SK-N-SH (cell line): ENCODE measurements at regions not wholly inside any gene's neighbourhood (a gene's known extent, or its start where the extent isn't known, plus 50 kb on each side); places are given as distances from the start of the nearest gene placed in this dataset.

Source experiments
- CTCF ChIA-PET: fragments of 300-600, 350-600 bp; formaldehyde crosslinking; extraction: SDS; loops from one replicate; lab custom pipeline; 2021; lab: Yijun Ruan, JAX
- POLR2A ChIA-PET: fragments of 350-600 bp; sonication (Branson Sonifier 250); formaldehyde crosslinking; extraction: SDS; loops from one replicate; lab custom pipeline; 2020; ENCODE audit warnings: antibody characterized with exemption, inconsistent platforms; lab: Yijun Ruan, JAX
- DNase-seq: peaks from one replicate; pipeline ENCODE4 v3.0.0; 2012
- H2AFZ ChIP-seq: fragments of 200-600 bp; sonication (generic); 2 replicates; pipeline ENCODE4 v1.8.1; 2016; ENCODE audit warnings: antibody characterized with exemption, mild to moderate bottlenecking, low read depth
- H3F3A ChIP-seq: fragments of 200-600 bp; sonication (generic); replicated peaks from 2 replicates; pipeline ENCODE3; 2016; ENCODE audit warnings: antibody characterized with exemption, mild to moderate bottlenecking; ENCODE audit not compliant: insufficient read depth
- H3K27ac ChIP-seq, 2 experiments: fragments of 200-500 bp in 1 of 2; fragments of 200-600 bp in 1 of 2; sonication (Bioruptor generic) in 1 of 2; sonication (generic), shearing (Covaris generic) in 1 of 2; 2 replicates each; pipeline versions ENCODE4 v1.5.1 to v1.6.1; 2014 to 2016; ENCODE audit warnings: low read depth in 2 of 2, inconsistent platforms in 1 of 2, low read length in 1 of 2, mild to moderate bottlenecking in 1 of 2, mixed read lengths in 1 of 2
- H3K27me3 ChIP-seq: fragments of 200-600 bp; sonication (generic), shearing (Covaris generic); 2 replicates; pipeline ENCODE4 v1.6.1; 2016; ENCODE audit warnings: mixed run types; ENCODE audit not compliant: insufficient read depth
- H3K36me3 ChIP-seq, 2 experiments: fragments of 200-500 bp in 1 of 2; fragments of 200-600 bp in 1 of 2; sonication (Bioruptor generic) in 1 of 2; sonication (generic) in 1 of 2; replicated peaks in 1 of 2; 2 replicates each; pipeline versions ENCODE3 to v1.5.1; 2014 to 2016; ENCODE audit warnings: low read length in 1 of 2, mild to moderate bottlenecking in 1 of 2; ENCODE audit not compliant: insufficient read depth in 2 of 2, control insufficient read depth in 1 of 2
- H3K4me1 ChIP-seq, 2 experiments: fragments of 200-500 bp in 1 of 2; fragments of 200-600 bp in 1 of 2; sonication (Bioruptor generic) in 1 of 2; sonication (generic), shearing (Covaris generic) in 1 of 2; 2 replicates each; pipeline versions ENCODE4 v1.5.1 to v1.6.1; 2014 to 2016; ENCODE audit warnings: low read depth in 1 of 2, low read length in 1 of 2, mixed run types in 1 of 2; ENCODE audit not compliant: insufficient read depth in 2 of 2, control insufficient read depth in 1 of 2
- H3K4me2 ChIP-seq: fragments of 200-600 bp; sonication (generic), shearing (Covaris generic); 2 replicates; pipeline ENCODE4 v1.6.1; 2017; ENCODE audit warnings: mixed run types
- H3K4me3 ChIP-seq, 2 experiments: fragments of 200-500 bp in 1 of 2; fragments of 200-600 bp in 1 of 2; sonication (Bioruptor generic) in 1 of 2; sonication (generic), shearing (Covaris generic) in 1 of 2; 2 replicates each; pipeline versions ENCODE4 v1.5.1 to v1.8.1; 2014 to 2016; ENCODE audit warnings: low read depth in 2 of 2, inconsistent platforms in 1 of 2, low read length in 1 of 2, mild to moderate bottlenecking in 1 of 2, mixed read lengths in 1 of 2, moderate library complexity in 1 of 2
- H3K79me2 ChIP-seq: fragments of 200-600 bp; sonication (generic); 2 replicates; pipeline ENCODE4 v1.8.1; 2017; ENCODE audit warnings: mild to moderate bottlenecking; ENCODE audit not compliant: insufficient read depth
- H3K9ac ChIP-seq: fragments of 200-600 bp; sonication (generic); 2 replicates; pipeline ENCODE4 v1.6.1; 2017; ENCODE audit warnings: mixed run types
- H3K9me2 ChIP-seq: fragments of 200-600 bp; sonication (generic); 2 replicates; pipeline ENCODE4 v1.6.1; 2017; ENCODE audit warnings: mixed run types
- H3K9me3 ChIP-seq: fragments of 200-600 bp; sonication (generic); 2 replicates; pipeline ENCODE4 v1.6.1; 2017; ENCODE audit warnings: mixed run types, mild to moderate bottlenecking, moderate library complexity
- H4K20me1 ChIP-seq: fragments of 200-600 bp; sonication (generic); 2 replicates; pipeline ENCODE4 v1.6.1; 2017; ENCODE audit warnings: mild to moderate bottlenecking, mixed run types; ENCODE audit not compliant: insufficient read depth
- JUND ChIP-seq: IDR thresholded peaks from 2 replicates; pipeline ENCODE4 v1.4.0; 2012
- MEF2A ChIP-seq: IDR thresholded peaks from 2 replicates; pipeline ENCODE4 v1.4.0; 2012; ENCODE audit warnings: low read depth, borderline replicate concordance
- RCOR1 ChIP-seq: fragments of 150-350 bp; IDR thresholded peaks from 2 replicates; pipeline ENCODE4 v1.6.1; 2017; ENCODE audit warnings: antibody characterized with exemption, low read length
- SMC3 ChIP-seq: IDR thresholded peaks from 2 replicates; pipeline ENCODE4 v1.6.1; 2012; ENCODE audit warnings: low read depth, low read length, improper control_type of control experiment
- TEAD4 ChIP-seq: IDR thresholded peaks from 2 replicates; pipeline ENCODE4 v1.4.0; 2012; ENCODE audit warnings: mild to moderate bottlenecking, borderline replicate concordance; ENCODE audit not compliant: insufficient read depth
- WGBS: methylation state at CpG from one replicate; pipeline ENCODE4 v1.1.6; 2017; ENCODE audit warnings: low lambda C conversion rate; 5-methylcytosine and 5-hydroxymethylcytosine counted together
- TF ChIP-seq, protein P1 (sequence below): IDR thresholded peaks from 2 replicates; pipeline ENCODE4 v1.4.0; 2012; ENCODE audit warnings: low read depth, borderline replicate concordance
- TF ChIP-seq, protein P2 (sequence below): IDR thresholded peaks from 2 replicates; pipeline ENCODE4; 2012
- TF ChIP-seq, protein P3 (sequence below): IDR thresholded peaks from 2 replicates; pipeline ENCODE4 v1.4.0; 2012; ENCODE audit warnings: low read depth, borderline replicate concordance

DNA sequence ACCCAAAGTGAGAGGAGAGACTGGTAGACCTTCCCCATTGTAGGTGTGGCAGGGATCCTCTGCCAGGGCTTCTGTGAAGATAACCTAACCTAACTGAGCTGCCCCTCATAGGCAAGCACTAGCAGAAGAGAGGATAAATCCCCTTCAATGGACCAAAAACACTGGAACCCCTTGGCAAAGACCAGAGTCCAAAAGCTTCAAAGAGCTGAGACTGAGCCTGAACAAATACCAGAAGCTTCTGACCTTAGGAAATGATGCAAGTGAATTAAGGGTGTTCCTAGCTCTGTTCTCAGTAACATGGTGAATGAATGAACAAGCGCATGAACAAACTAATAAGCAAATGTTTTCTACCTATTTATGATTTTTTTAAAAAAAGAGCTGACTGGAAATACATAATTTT lies 123.2 kb downstream of the RRAGC start (continued):
- TF ChIP-seq, protein P1, sequence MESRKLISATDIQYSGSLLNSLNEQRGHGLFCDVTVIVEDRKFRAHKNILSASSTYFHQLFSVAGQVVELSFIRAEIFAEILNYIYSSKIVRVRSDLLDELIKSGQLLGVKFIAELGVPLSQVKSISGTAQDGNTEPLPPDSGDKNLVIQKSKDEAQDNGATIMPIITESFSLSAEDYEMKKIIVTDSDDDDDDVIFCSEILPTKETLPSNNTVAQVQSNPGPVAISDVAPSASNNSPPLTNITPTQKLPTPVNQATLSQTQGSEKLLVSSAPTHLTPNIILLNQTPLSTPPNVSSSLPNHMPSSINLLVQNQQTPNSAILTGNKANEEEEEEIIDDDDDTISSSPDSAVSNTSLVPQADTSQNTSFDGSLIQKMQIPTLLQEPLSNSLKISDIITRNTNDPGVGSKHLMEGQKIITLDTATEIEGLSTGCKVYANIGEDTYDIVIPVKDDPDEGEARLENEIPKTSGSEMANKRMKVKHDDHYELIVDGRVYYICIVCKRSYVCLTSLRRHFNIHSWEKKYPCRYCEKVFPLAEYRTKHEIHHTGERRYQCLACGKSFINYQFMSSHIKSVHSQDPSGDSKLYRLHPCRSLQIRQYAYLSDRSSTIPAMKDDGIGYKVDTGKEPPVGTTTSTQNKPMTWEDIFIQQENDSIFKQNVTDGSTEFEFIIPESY, result no peak
- TF ChIP-seq, all 33 proteins: peak for 0

DNA sequence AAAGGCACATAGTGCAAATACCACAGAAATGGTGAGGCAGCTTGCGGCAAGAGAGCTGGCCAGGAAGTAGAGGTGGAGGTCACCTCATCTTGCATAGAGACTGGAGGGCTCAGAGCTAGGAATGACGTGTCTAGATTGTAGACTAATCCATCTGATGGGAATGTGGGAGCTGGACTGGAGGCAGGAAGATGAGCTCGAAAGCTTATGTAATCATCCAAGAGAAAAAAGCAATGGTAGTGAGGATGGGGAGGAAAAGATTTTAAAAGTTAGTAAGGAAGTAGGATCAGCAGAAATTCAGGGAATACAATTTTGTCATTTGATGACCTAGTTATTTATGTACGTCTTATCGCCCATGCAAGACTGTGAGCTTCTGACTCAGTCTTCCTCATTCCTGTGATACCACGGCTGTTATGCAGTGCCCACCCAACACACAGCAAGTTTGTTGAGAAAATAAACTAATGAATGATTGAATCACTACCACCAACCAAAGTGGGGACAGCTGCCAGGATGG lies 123.9 kb downstream of the RRAGC start:
- Histone ChIP-seq H3K79me2 (no peaks in the 10 kb centered on the region), H3K9me3 (no peaks in the 10 kb centered on the region), H3K4me1 (no peaks in the 10 kb centered on the region), H3K27me3 (0 out of 2 replicates have a peak, but pooled peaks cover 5% of the 10 kb centered on the region), H3K9me2 (no peaks in the 10 kb centered on the region), H3K9ac (no peak overlapping the region), H3K36me3 (no peaks in the 10 kb centered on the region), H3F3A (no peaks in the 10 kb centered on the region), H2AFZ (no peak overlapping the region), H3K4me3 (no peak overlapping the region), H3K27ac (no peak overlapping the region), H4K20me1 (no peaks in the 10 kb centered on the region), H3K4me2 (no peak overlapping the region)
- ChIA-PET POLR2A (no interaction called here), CTCF (no interaction called here)
- no peak for DNase-seq
- TF ChIP-seq JUND (no peak), RCOR1 (no peak), TEAD4 (no peak)
- TF ChIP-seq, protein P1, result no peak
- TF ChIP-seq, protein P2, sequence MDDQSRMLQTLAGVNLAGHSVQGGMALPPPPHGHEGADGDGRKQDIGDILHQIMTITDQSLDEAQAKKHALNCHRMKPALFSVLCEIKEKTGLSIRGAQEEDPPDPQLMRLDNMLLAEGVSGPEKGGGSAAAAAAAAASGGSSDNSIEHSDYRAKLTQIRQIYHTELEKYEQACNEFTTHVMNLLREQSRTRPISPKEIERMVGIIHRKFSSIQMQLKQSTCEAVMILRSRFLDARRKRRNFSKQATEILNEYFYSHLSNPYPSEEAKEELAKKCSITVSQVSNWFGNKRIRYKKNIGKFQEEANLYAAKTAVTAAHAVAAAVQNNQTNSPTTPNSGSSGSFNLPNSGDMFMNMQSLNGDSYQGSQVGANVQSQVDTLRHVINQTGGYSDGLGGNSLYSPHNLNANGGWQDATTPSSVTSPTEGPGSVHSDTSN, result no peak
- 34% methylated on average over 6 of the region's 6 CpGs for WGBS

- Histone ChIP-seq H3K4me1 (peaks cover 0 to 5% of the 10 kb centered on the region in 2 experiments; a peak in 1 of 4 replicates), H3K79me2 (no peaks in the 10 kb centered on the region), H3K27ac (no peak overlapping the region), H3K36me3 (no peaks in the 10 kb centered on the region), H3K9me2 (no peaks in the 10 kb centered on the region), H2AFZ (no peak overlapping the region), H4K20me1 (no peaks in the 10 kb centered on the region), H3K9me3 (no peaks in the 10 kb centered on the region), H3K27me3 (peaks cover under 1% of the 10 kb centered on the region; the same call in 1 of the 2 replicates), H3F3A (no peaks in the 10 kb centered on the region), H3K4me3 (no peak overlapping the region), H3K9ac (no peak overlapping the region), H3K4me2 (no peak overlapping the region)
- no peak for DNase-seq
- 35% methylated on average over 3 of the region's 3 CpGs for WGBS
- ChIA-PET CTCF (interaction anchor here (1.3 kb wide), 1 partner anchor 15 kb away, joined by 3 read pairs; no protein-coding TSS in a partner anchor), POLR2A (no interaction called here)
- TF ChIP-seq MEF2A, result no peak
- TF ChIP-seq, protein P3, sequence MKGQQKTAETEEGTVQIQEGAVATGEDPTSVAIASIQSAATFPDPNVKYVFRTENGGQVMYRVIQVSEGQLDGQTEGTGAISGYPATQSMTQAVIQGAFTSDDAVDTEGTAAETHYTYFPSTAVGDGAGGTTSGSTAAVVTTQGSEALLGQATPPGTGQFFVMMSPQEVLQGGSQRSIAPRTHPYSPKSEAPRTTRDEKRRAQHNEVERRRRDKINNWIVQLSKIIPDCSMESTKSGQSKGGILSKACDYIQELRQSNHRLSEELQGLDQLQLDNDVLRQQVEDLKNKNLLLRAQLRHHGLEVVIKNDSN, result no peak
- TF ChIP-seq SMC3, result no peak
Observed at GRCh38 chr1:38733761-38734160, 125.8 kb downstream of the RRAGC start.
